ENCODE measurements at regions not wholly inside any gene's neighbourhood (a gene's known extent, or its start where the extent isn't known, plus 50 kb on each side); places are given as distances from the start of the nearest gene placed in this dataset.

- Mint-ChIP-seq H3K9me3 (no peaks in the 10 kb centered on the region), H3K27ac (peak overlapping the region; percentile 80), H3K27me3 (no peaks in the 10 kb centered on the region), H3K4me3 (no peak overlapping the region), H3K4me1 (peaks cover 91% of the 10 kb centered on the region), H3K36me3 (ENCODE audit: low read depth) (peaks cover 7% of the 10 kb centered on the region)
- ATAC-seq (ENCODE audit: low read depth) (no peak), DNase-seq (no peak)
- ChIA-PET POLR2A (interaction anchor here (0.6 kb wide), 1 partner anchor 84 kb away, joined by 3 read pairs; no protein-coding TSS in a partner anchor), CTCF (no interaction called here)
- intact Hi-C loops (cut with micrococcal nuclease), result loop anchor here (2.0 to 5.0 kb wide), 2 partner anchors 17 to 36 kb away; no protein-coding TSS in a partner anchor
- no peak for TF ChIP-seq CTCF (IDR thresholded peaks at IDR 0.05)
These were observed 51.3 kb downstream of the TET3 start for GRCh38 chr2:74036010-74036409.

DNA sequence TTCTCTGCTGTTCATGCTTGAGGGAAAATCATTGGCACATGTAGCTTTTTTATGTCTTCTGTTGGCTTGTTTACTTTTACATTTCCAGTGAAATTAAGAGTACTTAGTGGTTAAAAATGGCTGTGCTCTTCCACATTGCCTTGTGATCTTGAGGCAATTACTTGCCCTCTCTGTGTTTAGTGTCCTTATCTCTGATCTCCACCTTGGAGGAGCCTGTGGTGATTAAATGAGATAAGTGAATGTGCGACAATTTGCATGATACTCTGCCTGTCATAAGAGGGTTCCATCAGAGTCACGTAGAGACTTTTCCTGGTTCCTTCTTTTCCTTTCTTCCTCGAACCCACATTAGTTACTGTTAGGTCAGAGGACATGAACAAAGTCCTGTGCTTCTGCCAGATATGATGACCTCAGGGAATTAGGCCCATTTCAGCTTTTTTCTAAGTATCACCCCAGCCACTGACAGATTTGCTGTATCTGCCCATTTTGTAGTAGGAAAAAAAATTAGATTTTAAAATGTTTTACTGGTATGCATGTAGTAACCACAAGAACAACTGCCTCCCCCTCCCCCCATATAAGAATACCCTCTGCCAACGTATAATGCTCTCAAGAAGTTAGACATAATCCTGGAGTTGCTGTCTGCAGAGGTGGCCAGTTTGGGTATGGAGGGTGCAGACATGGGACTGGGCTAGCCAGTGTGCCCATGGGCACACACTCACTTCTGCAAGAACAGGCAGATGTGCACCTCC is 51.9 kb downstream of the TET3 start:
- intact Hi-C loops (cut with micrococcal nuclease), result loop anchor here (1.0 to 5.0 kb wide), 3 partner anchors 9 to 36 kb away; no protein-coding TSS in a partner anchor
- ATAC-seq (ENCODE audit: low read depth), result no peak
- TF ChIP-seq CTCF (IDR thresholded peaks at IDR 0.05), result no peak
- peaks cover 90% of the 10 kb centered on the region for H3K4me1 Mint-ChIP-seq
- peak overlapping the region; percentile 62 for H3K4me3 Mint-ChIP-seq
- H3K27me3 Mint-ChIP-seq, result no peaks in the 10 kb centered on the region
- H3K9me3 Mint-ChIP-seq, result no peaks in the 10 kb centered on the region
- peak overlapping the region; percentile 80 for H3K27ac Mint-ChIP-seq
- DNase-seq, result no peak
- POLR2A ChIA-PET, result interaction anchor here (1.1 kb wide), 1 partner anchor 50 kb away, joined by 4 read pairs; no protein-coding TSS in a partner anchor
- H3K36me3 Mint-ChIP-seq (ENCODE audit: low read depth), result peaks cover 7% of the 10 kb centered on the region
- CTCF ChIA-PET, result no interaction called here

DNA sequence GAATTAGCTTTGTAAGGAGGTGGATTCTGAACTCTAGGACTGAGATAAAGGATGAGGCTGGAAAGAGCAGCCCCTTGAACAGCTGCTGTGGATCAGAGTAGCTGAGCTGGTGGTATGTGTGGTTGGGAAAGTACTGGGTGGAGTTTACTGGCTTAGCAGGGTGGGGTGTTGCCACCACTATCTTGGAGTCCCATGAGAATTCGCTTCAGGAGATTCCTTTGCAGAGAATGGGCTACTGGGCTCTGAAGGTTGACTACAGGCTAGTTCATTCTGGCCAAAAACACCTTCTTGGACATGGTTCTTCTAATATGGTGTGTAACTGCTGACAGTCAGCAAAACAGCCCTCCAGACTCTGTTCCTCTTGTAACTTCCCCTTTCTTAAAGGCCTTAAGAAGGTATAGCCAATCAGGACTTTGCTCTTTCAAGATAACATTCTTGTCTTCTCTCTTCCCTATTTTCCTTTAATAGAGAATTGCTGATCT is 52.7 kb downstream of the TET3 start:
- Mint-ChIP-seq H3K4me1 (peaks cover 90% of the 10 kb centered on the region), H3K36me3 (ENCODE audit: low read depth) (peaks cover 7% of the 10 kb centered on the region), H3K9me3 (no peaks in the 10 kb centered on the region), H3K4me3 (peak overlapping the region; percentile 62), H3K27ac (peak overlapping the region; percentile 80), H3K27me3 (no peaks in the 10 kb centered on the region)
- CTCF ChIA-PET, result no interaction called here
- no peak for DNase-seq
- TF ChIP-seq CTCF (IDR thresholded peaks at IDR 0.05), result no peak
- ATAC-seq (ENCODE audit: low read depth), result peak; percentile 73
- intact Hi-C loops (cut with micrococcal nuclease), result loop anchor here (1.0 to 5.0 kb wide), 3 partner anchors 10 to 35 kb away; no protein-coding TSS in a partner anchor
- POLR2A ChIA-PET, result interaction anchor here (1.1 kb wide), 1 partner anchor 51 kb away, joined by 4 read pairs; no protein-coding TSS in a partner anchor

DNA sequence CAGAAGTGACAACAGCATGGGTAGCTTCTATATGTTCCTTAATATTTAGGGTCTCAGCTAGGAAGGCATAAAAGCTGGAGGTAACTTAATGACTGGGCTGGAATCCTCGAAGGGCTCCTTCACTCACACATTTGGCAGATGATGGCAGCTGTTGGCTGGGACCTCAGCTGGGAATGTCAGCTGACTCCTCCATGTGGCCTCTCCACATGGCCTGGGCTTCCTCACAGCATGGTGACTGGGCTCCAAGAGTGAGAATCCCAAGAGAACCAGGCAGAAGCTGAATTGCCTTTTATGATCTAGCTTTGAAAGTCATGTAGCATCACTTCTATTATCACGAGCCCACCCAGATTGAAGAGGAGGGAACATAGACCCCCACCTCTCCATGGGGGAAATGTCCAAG is 54.9 kb downstream of the TET3 start:
- Mint-ChIP-seq H3K4me3 (no peak overlapping the region), H3K27me3 (no peaks in the 10 kb centered on the region), H3K9me3 (no peaks in the 10 kb centered on the region), H3K36me3 (ENCODE audit: low read depth) (peaks cover 10% of the 10 kb centered on the region), H3K4me1 (peaks cover 79% of the 10 kb centered on the region), H3K27ac (no peak overlapping the region)
- POLR2A ChIA-PET, result no interaction called here
- intact Hi-C loops (cut with micrococcal nuclease), result loop anchor here (5.0 kb wide), 1 partner anchor 33 kb away; no protein-coding TSS in a partner anchor
- CTCF ChIA-PET, result no interaction called here
- TF ChIP-seq CTCF (IDR thresholded peaks at IDR 0.05), result no peak
- DNase-seq, result no peak
- no peak for ATAC-seq (ENCODE audit: low read depth)

DNA sequence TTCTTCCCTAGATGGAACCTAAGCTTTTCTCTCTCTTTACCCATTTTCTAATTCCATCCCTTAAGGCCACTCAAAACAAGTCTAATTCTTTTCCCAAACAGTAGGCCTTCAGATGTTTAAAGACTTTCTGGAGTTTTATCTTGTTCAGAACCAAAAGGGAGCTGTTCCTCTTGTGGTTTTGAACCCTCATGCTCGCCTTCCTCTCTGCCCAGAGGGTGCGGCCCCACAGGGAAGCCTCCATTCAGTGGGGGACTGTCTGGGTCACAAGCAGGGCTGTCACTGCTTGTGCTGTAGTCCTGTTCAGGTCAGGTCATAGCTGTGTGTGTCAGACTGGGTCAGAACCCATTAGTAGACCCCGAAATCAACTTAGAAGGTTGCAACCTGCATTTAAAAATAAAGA is 56.5 kb downstream of the TET3 start:
- TF ChIP-seq CTCF (IDR thresholded peaks at IDR 0.05), result no peak
- peaks cover 15% of the 10 kb centered on the region for H3K36me3 Mint-ChIP-seq (ENCODE audit: low read depth)
- intact Hi-C loops (cut with micrococcal nuclease), result no loop called here
- ATAC-seq (ENCODE audit: low read depth), result no peak
- H3K27me3 Mint-ChIP-seq, result no peaks in the 10 kb centered on the region
- CTCF ChIA-PET, result interaction anchor here (1.4 kb wide), 1 partner anchor 133 kb away, joined by 4 read pairs; no protein-coding TSS in a partner anchor
- POLR2A ChIA-PET, result interaction anchor here (0.6 to 2.4 kb wide), 3 partner anchors 9 to 116 kb away, joined by 3 to 6 read pairs (median 6); no protein-coding TSS in a partner anchor
- peaks cover 78% of the 10 kb centered on the region for H3K4me1 Mint-ChIP-seq
- no peaks in the 10 kb centered on the region for H3K9me3 Mint-ChIP-seq
- DNase-seq, result no peak
- H3K4me3 Mint-ChIP-seq, result peak overlapping the region; percentile 22
- H3K27ac Mint-ChIP-seq, result peak overlapping the region; percentile 36

Data from activated B cell treated with CpG ODN at 0.5 μM for 24 hours (primary cell).